Hematopoietic multipotent progenitor cell treated with erythropoietin and hydrocortisone succinate and interleukin-3 and kit ligand, for 8 days (in vitro differentiated cells): ENCODE measurements at regions not wholly inside any gene's neighbourhood (a gene's known extent, or its start where the extent isn't known, plus 50 kb on each side); places are given as distances from the start of the nearest gene placed in this dataset.
A peak's percentile ranks its signal among the peaks of the same experiment; 100 is the strongest.

Experiments
- DNase-seq: peaks from one replicate; pipeline ENCODE4 v3.0.0-alpha.2; 2015

- DNase-seq = no peak
Observed at GRCh38 chr15:56868170-56868569, 50.3 kb upstream of the TCF12 start.

GRCh38 chr15:56866803-56867202 lies 51.6 kb upstream of the TCF12 start:
- no peak for DNase-seq

DNA sequence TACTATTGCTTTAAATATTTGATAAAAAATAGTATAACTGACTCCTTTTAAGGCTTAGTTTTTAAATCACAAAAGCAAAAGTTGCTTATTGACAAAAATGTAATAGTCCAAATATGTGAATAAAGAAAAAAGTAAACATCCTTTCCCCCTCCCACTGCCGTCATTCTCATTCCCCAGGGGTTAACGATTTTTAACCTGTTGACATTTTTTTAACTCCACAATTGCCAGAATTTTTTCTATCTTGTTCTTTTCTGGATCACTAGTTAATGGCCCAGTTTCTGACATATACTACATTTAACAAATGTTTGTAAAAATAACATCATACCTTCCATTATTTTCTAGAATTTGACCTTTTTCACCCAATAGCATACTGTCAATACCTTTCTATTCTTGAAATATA lies 60.6 kb upstream of the TCF12 start:
- no peak for DNase-seq

DNA sequence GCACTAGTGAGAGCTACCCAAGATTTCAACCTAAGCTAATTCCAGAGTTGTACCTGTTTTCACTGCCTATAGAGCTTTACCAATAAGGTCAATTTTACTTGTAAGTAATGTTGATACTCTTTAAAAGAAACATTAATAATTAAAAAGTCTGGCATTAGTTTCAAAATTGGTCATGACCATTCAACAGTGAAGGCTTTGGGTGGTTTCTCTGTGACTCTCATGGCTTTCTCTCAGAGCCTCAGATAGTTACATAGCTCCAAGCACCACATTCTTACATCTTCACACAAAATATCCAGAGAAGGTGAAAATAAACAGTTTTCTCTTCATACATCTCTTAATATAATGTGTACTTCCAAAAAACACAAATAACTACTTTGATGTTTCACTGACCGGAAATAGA lies 61.5 kb upstream of the TCF12 start:
- DNase-seq = no peak

GRCh38 chr15:56844892-56845291 lies 73.6 kb upstream of the TCF12 start:
- no peak for DNase-seq

GRCh38 chr15:56844471-56844870 lies 74.0 kb upstream of the TCF12 start:
- no peak for DNase-seq

DNA sequence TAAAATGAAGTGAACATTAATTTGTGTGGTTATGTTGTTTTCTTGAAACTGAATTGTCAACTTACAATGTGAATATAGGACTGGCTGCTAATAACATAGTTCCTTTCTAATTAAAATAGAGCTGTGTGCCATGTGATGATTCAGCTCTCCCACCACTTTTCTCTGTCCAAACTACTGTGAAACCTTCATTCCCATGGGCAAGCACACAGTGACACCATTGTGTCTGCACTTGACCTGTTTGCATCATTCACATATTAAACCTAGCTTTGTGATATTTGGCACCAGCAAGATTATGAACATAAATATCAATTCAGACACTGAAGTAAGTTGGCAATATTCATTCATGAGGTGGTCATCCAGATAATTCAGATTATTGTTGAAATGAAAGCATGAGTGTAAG lies 78.8 kb upstream of the TCF12 start:
- DNase-seq = no peak

DNA sequence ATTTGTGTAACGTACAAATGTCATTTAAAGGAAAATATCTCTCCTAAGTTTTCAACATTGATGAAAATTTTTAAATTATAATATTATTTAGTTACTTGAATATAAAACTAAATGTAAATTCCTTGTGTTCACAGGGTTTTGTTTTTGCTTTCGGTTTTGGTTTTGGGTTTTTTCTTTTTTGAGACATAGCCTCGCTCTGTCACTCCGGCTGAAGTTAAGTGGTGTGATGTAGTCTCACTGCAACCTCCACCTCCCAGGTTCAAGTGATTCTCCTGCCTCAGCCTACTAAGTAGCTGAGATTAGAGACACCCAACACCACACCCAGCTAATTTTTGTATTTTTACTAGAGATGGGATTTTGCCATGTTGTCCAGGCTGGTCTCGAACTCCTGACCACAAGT lies 79.3 kb upstream of the TCF12 start:
- no peak for DNase-seq

DNA sequence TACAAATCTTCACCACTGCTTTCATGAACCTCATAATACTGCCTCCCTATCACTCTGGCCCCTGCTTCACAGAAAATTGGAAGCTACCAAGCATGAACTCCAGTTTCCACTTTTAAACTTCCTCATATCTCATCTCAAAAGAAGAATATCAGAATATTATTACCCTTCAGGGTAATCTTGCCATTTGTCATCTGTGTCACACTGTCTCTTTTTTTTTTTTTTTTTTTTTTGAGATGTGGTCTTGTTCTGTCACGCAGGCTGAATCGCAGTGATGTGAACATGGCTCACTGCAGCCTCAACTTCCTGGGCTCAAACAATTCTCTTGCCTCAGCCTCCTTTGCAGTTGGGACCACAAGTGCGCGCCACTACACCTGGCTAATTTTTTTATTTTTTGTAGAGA lies 80.4 kb upstream of the TCF12 start:
- DNase-seq = no peak

DNA sequence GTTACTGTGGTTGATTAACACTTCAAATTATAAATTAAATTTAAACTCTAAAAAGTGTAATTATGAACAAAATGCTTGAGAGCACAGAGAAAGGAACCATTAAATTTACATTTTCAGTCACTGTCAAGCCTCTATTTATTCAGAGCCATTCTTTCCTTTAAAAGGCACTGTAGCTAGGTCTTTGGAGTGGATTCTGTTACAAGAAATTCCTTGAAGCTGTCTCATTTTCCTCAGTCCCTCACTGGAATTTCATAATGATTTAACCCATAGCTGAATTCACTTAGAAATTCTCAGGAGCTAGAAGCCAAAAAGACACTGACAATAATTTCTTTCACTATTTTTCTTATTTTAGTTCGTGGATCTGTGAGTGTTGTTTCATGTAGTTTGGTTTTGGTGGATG lies 81.2 kb upstream of the TCF12 start:
- DNase-seq = no peak

DNA sequence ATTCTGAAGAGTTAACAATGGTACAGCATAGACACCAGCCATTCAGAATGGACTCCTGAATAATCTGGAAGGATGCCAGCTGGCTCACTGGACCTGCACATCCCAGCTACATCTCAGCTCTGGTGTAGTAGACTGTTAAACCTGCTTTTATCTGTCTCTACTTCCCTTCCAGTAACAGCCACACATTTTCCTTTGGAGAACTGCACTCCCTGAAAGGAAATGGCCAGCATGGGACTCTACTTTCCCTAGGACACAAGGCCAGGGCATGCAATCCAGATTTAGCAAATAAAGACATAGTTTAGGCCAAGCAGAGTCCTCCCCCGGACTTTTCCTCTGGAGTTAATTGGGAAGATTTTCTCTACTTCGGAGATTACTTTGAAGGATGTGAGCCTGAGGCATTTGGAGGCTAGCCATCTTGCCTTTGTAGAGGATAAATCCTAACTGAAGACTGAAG lies 82.7 kb upstream of the TCF12 start:
- DNase-seq = no peak

DNA sequence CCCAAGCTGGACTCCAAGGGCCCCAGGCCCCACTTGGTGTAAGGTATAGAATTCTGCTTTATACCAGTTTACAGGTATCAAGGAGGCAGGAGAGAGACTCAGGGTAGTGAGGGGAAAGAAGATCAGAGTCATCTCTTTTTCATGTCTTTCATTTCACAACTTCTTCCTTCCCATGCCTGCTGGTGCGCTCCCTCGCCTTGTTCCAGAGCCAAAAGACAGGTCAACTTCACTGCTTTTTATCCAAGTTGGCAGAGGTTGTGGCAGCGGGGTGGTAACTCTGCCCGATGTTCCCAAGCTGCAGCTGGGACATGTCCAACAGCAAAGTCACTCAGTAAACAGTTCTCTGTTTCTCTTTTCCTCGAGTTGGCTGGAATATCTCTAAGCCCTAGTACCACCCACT lies 86.3 kb upstream of the TCF12 start:
- no peak for DNase-seq

DNA sequence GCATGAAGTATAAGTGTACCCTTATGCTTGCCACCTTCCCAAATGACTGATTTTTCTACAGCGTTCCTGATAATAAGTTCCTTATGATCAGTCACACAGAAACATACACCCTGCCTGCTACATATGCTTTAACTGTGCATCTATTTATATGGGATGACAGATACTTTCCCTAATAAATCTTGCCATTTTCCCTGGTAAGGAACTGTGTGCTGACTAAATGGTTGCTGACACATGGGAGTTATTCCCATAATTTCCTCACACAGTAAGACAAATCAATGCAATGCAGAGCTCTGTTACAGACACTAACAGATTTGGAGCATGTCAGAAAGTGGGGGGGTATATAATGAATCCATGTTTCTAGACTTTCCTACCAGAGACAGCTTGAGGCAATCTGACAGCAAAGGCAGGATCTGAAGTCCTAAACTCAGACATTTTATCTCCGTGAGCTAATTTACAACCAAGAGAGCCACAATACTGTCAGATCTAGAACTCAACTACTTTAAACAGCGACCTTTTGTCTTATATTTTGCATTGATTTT lies 86.9 kb upstream of the TCF12 start:
- DNase-seq = no peak

DNA sequence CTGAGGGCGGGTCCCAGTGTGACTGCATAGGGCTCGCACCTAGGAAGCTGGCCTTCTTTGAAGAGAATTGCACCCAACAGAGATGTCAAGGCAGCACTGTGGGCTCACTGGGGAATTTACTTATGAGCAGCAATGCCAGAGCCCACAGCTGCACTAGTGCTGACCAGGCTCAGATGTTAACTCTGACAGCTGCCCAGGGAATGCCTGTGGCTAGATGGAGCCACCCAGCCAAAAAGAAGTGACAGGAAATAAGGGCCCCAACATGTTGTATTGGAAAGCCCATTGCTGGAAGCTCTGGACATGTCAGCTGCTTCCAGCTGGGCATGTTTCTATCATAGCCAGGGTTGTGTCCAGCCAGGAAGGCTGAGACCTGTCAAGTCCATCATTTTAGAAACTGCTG lies 90.9 kb upstream of the ZNF280D start:
- DNase-seq = no peak

- peak; percentile 71 for DNase-seq
Observed at GRCh38 chr15:56821721-56822425, 88.6 kb upstream of the ZNF280D start.

DNA sequence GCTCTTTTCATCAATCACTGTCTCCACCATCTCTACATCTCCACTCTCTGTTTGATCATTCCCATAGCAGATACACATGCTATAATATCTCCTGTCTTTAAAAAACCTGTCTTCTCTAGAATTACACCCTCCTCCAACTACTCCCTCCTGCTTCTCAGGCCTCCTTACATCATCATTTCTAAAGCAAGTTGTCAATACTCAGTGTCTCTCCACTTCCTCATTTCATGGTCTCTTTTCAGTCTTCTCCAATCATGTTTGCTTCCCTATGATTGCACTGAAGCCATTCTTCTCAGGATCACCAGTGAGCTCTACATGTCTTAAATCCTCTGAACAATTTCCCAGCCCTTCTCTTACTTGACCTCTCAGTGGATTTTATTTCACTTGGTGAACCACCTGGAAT lies 87.0 kb upstream of the ZNF280D start:
- DNase-seq = no peak

GRCh38 chr15:56817321-56818080 lies 84.2 kb upstream of the ZNF280D start:
- DNase-seq = no peak

DNA sequence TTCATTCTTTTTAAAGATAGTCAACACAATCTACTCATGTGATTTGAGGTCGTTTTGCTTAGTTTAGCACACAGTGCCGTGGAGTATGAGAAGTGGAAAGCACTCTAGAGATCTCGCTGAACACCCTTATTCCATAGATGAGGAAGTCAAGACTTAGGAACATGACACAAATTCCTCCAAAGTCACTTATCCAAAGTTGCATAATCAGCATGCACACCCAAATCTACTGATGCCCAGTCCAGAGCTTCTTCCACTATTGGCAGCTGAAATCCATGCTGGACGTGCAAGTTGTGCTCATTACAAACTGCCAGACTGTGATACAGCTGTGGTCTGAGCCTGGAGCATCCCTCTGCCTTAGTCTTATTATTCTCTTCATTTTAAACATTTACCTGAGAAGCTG lies 83.5 kb upstream of the ZNF280D start:
- DNase-seq = no peak

DNA sequence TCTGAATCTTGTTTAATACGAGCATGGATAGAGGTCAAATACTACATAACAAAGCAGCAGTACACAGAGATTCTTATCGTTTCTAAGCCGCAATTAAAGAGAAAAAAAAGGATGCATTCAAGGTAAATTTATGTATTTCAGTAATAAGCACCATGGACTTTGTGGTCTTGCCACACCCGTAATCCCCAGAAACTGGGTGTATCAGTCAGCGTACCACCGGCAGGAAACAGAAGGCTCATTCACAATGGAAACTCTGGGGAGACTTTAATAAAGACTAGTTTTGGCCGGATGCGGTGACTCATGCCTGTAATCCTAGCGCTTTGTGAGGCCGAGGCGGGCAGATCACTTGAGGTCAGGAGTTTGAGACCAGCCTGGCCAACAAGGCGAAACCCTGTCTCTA lies 81.9 kb upstream of the ZNF280D start:
- peak; percentile 76 for DNase-seq

GRCh38 chr15:56814429-56814828 lies 81.1 kb upstream of the ZNF280D start:
- no peak for DNase-seq

DNA sequence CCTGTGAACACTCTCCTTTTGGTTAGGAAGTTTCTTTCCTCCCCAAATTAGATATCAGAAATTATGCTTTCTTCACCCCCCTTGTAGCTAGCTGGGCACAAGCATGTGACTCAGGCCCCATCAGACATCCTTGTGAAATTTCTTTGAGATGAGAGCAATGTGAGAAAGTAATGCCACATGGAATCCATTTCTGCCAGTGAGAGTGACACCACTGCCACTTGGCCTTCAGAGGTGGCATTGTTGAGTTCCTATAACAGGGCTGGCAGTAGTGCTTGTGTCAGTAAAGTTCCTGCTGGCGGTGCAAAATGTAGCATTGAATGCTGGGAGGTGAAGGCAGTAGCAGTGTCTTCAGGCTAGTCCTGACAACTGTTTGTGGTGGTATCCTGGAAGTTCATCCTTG lies 80.7 kb upstream of the ZNF280D start:
- no peak for DNase-seq

DNA sequence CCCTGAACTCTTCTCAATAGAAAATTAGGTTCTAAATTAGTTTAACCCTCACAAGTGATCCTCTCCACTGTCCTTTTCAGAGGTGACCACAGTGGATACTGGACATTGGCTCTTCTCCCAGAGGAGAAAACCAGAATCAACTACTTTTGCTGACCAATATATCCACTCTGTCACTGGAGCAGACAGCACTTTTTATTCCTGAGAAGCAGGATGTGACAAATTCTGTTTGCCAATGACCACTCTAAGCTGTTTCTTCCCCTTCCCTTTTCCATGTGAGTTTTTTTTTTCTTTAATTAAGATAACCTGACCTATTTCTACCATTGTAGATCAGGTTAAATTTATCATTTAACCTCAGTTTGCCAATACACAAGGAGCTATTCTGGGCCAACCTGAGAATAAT lies 79.7 kb upstream of the ZNF280D start:
- no peak for DNase-seq

DNA sequence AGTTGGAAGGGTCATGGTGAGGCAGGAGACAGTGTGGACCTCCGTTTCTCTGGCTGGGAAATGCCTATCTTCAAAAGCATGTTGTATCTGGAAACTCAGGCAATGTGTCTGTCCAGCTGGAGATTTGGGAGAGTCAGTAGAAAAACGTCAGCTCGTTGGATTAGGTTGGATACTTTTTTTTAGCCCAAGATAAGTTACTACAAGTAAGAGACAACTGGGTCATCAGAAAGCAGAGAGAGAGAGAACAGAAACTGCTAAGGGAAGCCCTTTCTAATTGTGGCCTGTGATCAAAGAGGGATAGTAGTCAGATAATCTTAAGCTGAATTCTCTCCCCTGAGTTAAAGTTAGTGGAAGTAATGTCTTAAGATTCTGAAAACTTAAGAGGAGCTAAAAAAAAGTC lies 78.9 kb upstream of the ZNF280D start:
- no peak for DNase-seq

DNA sequence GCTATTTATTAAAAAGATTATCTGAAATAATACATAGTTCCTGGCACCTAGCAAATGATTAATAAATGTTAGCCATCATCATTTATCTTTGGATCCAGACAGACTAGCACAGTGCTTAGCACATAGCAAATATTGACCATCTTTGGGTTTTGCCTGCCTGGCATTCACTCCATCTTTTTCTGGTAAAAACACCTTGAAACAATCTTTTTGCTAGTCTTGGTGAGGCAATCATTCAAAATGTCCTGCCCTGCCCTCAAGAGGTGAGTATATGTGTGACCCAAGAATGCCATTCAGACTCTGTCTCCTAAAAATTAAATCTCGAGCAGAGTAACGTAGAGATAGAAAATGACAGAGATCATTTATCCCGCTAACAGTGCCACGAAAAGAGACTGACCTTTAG lies 78.3 kb upstream of the ZNF280D start:
- no peak for DNase-seq

- no peak for DNase-seq
Observed at GRCh38 chr15:56808160-56808559, 74.9 kb upstream of the ZNF280D start.
